ENCODE measurements at regions not wholly inside any gene's neighbourhood (a gene's known extent, or its start where the extent isn't known, plus 50 kb on each side); places are given as distances from the start of the nearest gene placed in this dataset.

- Histone ChIP-seq H3K9me3 (replicated peaks; ENCODE audit: insufficient read depth, low read length) (no peaks in the 10 kb centered on the region), H3K4me1 (ENCODE audit: low read length) (no peaks in the 10 kb centered on the region), H3F3A (ENCODE audit: insufficient read depth, low read length) (no peaks in the 10 kb centered on the region), H3K36me3 (replicated peaks; ENCODE audit: insufficient read depth, low read length) (no peaks in the 10 kb centered on the region), H2AFZ (ENCODE audit: low read length) (no peak overlapping the region), H3K79me2 (ENCODE audit: low read length) (no peaks in the 10 kb centered on the region), H3K4me3 (ENCODE audit: low read length) (no peak overlapping the region), H3K9me2 (replicated peaks; ENCODE audit: insufficient read depth, low read length) (no peaks in the 10 kb centered on the region), H4K20me1 (ENCODE audit: insufficient read depth, low read length) (no peaks in the 10 kb centered on the region), H3K27ac (ENCODE audit: low read length) (no peak overlapping the region), H3K9ac (ENCODE audit: low read length) (no peak overlapping the region), H3K4me2 (ENCODE audit: low read depth, low read length) (no peak overlapping the region), H3K27me3 (replicated peaks; ENCODE audit: insufficient read depth, low read length) (peaks cover 38% of the 10 kb centered on the region)
- no peak for DNase-seq
- TF ChIP-seq, protein P1, sequence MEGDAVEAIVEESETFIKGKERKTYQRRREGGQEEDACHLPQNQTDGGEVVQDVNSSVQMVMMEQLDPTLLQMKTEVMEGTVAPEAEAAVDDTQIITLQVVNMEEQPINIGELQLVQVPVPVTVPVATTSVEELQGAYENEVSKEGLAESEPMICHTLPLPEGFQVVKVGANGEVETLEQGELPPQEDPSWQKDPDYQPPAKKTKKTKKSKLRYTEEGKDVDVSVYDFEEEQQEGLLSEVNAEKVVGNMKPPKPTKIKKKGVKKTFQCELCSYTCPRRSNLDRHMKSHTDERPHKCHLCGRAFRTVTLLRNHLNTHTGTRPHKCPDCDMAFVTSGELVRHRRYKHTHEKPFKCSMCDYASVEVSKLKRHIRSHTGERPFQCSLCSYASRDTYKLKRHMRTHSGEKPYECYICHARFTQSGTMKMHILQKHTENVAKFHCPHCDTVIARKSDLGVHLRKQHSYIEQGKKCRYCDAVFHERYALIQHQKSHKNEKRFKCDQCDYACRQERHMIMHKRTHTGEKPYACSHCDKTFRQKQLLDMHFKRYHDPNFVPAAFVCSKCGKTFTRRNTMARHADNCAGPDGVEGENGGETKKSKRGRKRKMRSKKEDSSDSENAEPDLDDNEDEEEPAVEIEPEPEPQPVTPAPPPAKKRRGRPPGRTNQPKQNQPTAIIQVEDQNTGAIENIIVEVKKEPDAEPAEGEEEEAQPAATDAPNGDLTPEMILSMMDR (IDR thresholded peaks at IDR 0.05; ENCODE audit: low read length) = no peak
- no peak for TF ChIP-seq EZH2 (optimal IDR thresholded peaks at IDR 0.05; ENCODE audit: low read depth, low read length)
- no peak for TF ChIP-seq EZH2phosphoT487 (IDR thresholded peaks at IDR 0.05; ENCODE audit: low read length)
These were observed 449.1 kb downstream of the MN1 start for GRCh38 chr22:27352426-27352825.

GRCh38 chr22:27358096-27358870 lies 443.3 kb downstream of the MN1 start:
- no peaks in the 10 kb centered on the region for H4K20me1 ChIP-seq (ENCODE audit: insufficient read depth, low read length)
- H3K9me3 ChIP-seq (replicated peaks; ENCODE audit: insufficient read depth, low read length) = no peaks in the 10 kb centered on the region
- TF ChIP-seq EZH2phosphoT487 (IDR thresholded peaks at IDR 0.05; ENCODE audit: low read length) (no peak), EZH2 (optimal IDR thresholded peaks at IDR 0.05; ENCODE audit: low read depth, low read length) (no peak)
- TF ChIP-seq, protein P1 (IDR thresholded peaks at IDR 0.05; ENCODE audit: low read length) = no peak
- H3F3A ChIP-seq (ENCODE audit: insufficient read depth, low read length) = no peaks in the 10 kb centered on the region
- H3K9me2 ChIP-seq (replicated peaks; ENCODE audit: insufficient read depth, low read length) = no peaks in the 10 kb centered on the region
- no peaks in the 10 kb centered on the region for H3K79me2 ChIP-seq (ENCODE audit: low read length)
- no peaks in the 10 kb centered on the region for H3K36me3 ChIP-seq (replicated peaks; ENCODE audit: insufficient read depth, low read length)
- H3K4me2 ChIP-seq (ENCODE audit: low read depth, low read length) = no peak overlapping the region
- no peak for DNase-seq
- peaks cover 15% of the 10 kb centered on the region; the same call in 1 of the 2 replicates for H3K27me3 ChIP-seq (replicated peaks; ENCODE audit: insufficient read depth, low read length)
- H3K27ac ChIP-seq (ENCODE audit: low read length) = no peak overlapping the region
- no peak overlapping the region for H2AFZ ChIP-seq (ENCODE audit: low read length)
- no peaks in the 10 kb centered on the region for H3K4me1 ChIP-seq (ENCODE audit: low read length)
- H3K9ac ChIP-seq (ENCODE audit: low read length) = no peak overlapping the region
- no peak overlapping the region for H3K4me3 ChIP-seq (ENCODE audit: low read length)

- H3K4me1 ChIP-seq (ENCODE audit: low read length) = no peaks in the 10 kb centered on the region
- H3K36me3 ChIP-seq (replicated peaks; ENCODE audit: insufficient read depth, low read length) = no peaks in the 10 kb centered on the region
- no peak for TF ChIP-seq EZH2phosphoT487 (IDR thresholded peaks at IDR 0.05; ENCODE audit: low read length)
- TF ChIP-seq, protein P1 (IDR thresholded peaks at IDR 0.05; ENCODE audit: low read length) = no peak
- no peak for TF ChIP-seq EZH2 (optimal IDR thresholded peaks at IDR 0.05; ENCODE audit: low read depth, low read length)
- H3K9me2 ChIP-seq (replicated peaks; ENCODE audit: insufficient read depth, low read length) = no peaks in the 10 kb centered on the region
- H3K4me2 ChIP-seq (ENCODE audit: low read depth, low read length) = no peak overlapping the region
- H3K79me2 ChIP-seq (ENCODE audit: low read length) = no peaks in the 10 kb centered on the region
- peaks cover 32% of the 10 kb centered on the region for H3K27me3 ChIP-seq (replicated peaks; ENCODE audit: insufficient read depth, low read length)
- H4K20me1 ChIP-seq (ENCODE audit: insufficient read depth, low read length) = no peaks in the 10 kb centered on the region
- no peak for DNase-seq
- H2AFZ ChIP-seq (ENCODE audit: low read length) = no peak overlapping the region
- H3K27ac ChIP-seq (ENCODE audit: low read length) = no peak overlapping the region
- H3K9ac ChIP-seq (ENCODE audit: low read length) = no peak overlapping the region
- no peak overlapping the region for H3K4me3 ChIP-seq (ENCODE audit: low read length)
- no peaks in the 10 kb centered on the region for H3K9me3 ChIP-seq (replicated peaks; ENCODE audit: insufficient read depth, low read length)
- no peaks in the 10 kb centered on the region for H3F3A ChIP-seq (ENCODE audit: insufficient read depth, low read length)
These were observed 431.3 kb downstream of the MN1 start for GRCh38 chr22:27370269-27370668.

Data from MM.1S (cell line).